ENCODE measurements at regions not wholly inside any gene's neighbourhood (a gene's known extent, or its start where the extent isn't known, plus 50 kb on each side); places are given as distances from the start of the nearest gene placed in this dataset.
"Not testable (repeated sequence)": the region's sequence is repeated elsewhere in the genome, so short reads cannot be mapped to it uniquely, and the experiment has no call there.

- Histone ChIP-seq H3K27ac (no peak overlapping the region), H3K27me3 (peaks cover 0 to 17% (median 0%) of the 10 kb centered on the region in 3 donors), H3K4me1 (no peaks in the 10 kb centered on the region), H3K9me3 (no peaks in the 10 kb centered on the region), H3K4me3 (no peak overlapping the region), H3K36me3 (no peaks in the 10 kb centered on the region)
- TF ChIP-seq EP300 (IDR thresholded peaks at IDR 0.05) (no peak), POLR2A (IDR thresholded peaks at IDR 0.05) (no peak), CTCF (IDR thresholded peaks at IDR 0.05) (no peak), POLR2AphosphoS5 (IDR thresholded peaks at IDR 0.05) (no peak)
- intact Hi-C loops (cut with DNase I; ENCODE audit: low total_unique reads): no loop called here
- DNase-seq: no peak
- 91 to 96% (median 95%) methylated on average over 3 of the region's 3 CpGs for WGBS, 5 donors
These were observed 140.9 kb upstream of the KCNJ15 start for GRCh38 chr21:38115870-38116269.

GRCh38 chr21:38119793-38120192 lies 137.0 kb upstream of the KCNJ15 start:
- no peak for DNase-seq
- Histone ChIP-seq H3K27me3 (peaks cover 0 to 6% (median 0%) of the 10 kb centered on the region in 3 donors), H3K4me1 (no peaks in the 10 kb centered on the region), H3K9me3 (no peaks in the 10 kb centered on the region), H3K27ac (no peak overlapping the region), H3K4me3 (no peak overlapping the region), H3K36me3 (no peaks in the 10 kb centered on the region)
- intact Hi-C loops (cut with DNase I; ENCODE audit: low total_unique reads): no loop called here
- TF ChIP-seq POLR2AphosphoS5 (IDR thresholded peaks at IDR 0.05): no peak
- TF ChIP-seq POLR2A (IDR thresholded peaks at IDR 0.05): no peak
- TF ChIP-seq CTCF (IDR thresholded peaks at IDR 0.05): no peak
- no peak for TF ChIP-seq EP300 (IDR thresholded peaks at IDR 0.05)
- WGBS, 5 donors: 86 to 93% (median 92%) methylated on average over 4 of the region's 4 CpGs

- H3K9me3 ChIP-seq; DNase-seq; intact Hi-C loops (cut with DNase I; ENCODE audit: low total_unique reads); H3K4me3 ChIP-seq; H3K36me3 ChIP-seq; H3K27me3 ChIP-seq; H3K4me1 ChIP-seq; H3K27ac ChIP-seq: not testable (repeated sequence)
- 92 to 96% (median 94%) methylated on average over 6 of the region's 6 CpGs for WGBS, 5 donors
These were observed 136.2 kb upstream of the KCNJ15 start for GRCh38 chr21:38120679-38120983.

- no peak for DNase-seq
- Histone ChIP-seq H3K4me1 (no peaks in the 10 kb centered on the region), H3K9me3 (no peaks in the 10 kb centered on the region), H3K4me3 (no peak overlapping the region), H3K27me3 (peaks cover 0 to 7% (median 0%) of the 10 kb centered on the region in 3 donors), H3K27ac (no peak overlapping the region), H3K36me3 (no peaks in the 10 kb centered on the region)
- TF ChIP-seq CTCF (IDR thresholded peaks at IDR 0.05) (no peak), POLR2A (IDR thresholded peaks at IDR 0.05) (no peak), EP300 (IDR thresholded peaks at IDR 0.05) (no peak), POLR2AphosphoS5 (IDR thresholded peaks at IDR 0.05) (no peak)
- WGBS, 5 donors: 89 to 91% (median 91%) methylated on average over 32 of the region's 32 CpGs
- intact Hi-C loops (cut with DNase I; ENCODE audit: low total_unique reads): no loop called here
These were observed 135.6 kb upstream of the KCNJ15 start for GRCh38 chr21:38120984-38121855.

Measured in stomach (tissue), 8 donors.